T follicular helper cell (primary cell): ENCODE measurements at regions not wholly inside any gene's neighbourhood (a gene's known extent, or its start where the extent isn't known, plus 50 kb on each side); places are given as distances from the start of the nearest gene placed in this dataset.

Experiments
- DNase-seq: peaks from one replicate; pipeline ENCODE4 v3.0.0-alpha.2; 2020; ENCODE audit warnings: low read depth

DNA sequence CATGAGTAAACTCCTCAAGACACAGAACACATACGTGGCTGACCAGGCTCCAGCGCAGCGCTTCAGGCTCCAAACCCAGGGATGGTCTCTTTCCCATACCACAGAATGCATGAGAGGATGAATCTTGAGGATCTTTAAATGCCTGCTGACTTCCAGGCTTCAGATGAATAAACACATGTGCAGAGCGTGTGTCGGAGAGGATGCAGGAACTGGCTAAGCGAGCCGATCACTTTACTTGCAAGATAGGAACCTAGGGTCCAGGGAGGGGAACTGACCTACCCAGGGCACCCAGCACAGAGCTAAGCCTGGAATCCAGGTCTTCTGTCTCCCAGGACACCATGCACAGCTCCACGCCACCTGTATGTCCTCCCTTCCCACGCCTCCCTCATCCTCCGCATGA lies 209.8 kb downstream of the BCL11B start:
- DNase-seq = no peak

DNA sequence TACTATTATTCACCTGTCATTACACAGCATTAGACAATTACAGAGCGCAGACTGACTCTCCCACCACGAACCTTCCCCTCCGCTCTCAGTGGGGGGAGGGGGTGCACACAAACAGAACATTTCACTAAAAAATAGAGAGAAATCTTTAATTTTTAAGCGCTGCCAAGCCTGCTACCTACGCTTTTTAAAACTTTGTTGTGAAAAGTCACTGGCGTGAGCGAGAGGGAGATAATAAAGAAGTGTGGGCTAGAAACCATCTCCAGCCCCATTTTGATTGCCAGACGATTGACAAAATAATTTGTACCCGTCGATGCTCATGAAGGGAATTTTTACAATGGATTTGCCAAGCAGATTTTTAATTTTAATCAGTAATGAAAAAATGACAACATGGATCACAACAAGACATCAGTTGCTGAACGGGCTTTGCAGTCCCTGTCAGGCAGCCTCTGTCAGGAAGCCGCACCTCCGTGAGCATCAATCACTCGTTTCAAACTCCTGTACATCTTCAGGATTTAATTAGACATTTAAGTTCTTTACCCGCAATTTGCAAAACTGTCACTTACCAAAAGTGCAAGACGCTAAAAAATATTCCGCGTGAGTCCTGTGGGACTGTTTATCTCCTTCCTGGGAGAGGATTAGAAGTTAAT lies 209.1 kb downstream of the BCL11B start:
- no peak for DNase-seq

DNA sequence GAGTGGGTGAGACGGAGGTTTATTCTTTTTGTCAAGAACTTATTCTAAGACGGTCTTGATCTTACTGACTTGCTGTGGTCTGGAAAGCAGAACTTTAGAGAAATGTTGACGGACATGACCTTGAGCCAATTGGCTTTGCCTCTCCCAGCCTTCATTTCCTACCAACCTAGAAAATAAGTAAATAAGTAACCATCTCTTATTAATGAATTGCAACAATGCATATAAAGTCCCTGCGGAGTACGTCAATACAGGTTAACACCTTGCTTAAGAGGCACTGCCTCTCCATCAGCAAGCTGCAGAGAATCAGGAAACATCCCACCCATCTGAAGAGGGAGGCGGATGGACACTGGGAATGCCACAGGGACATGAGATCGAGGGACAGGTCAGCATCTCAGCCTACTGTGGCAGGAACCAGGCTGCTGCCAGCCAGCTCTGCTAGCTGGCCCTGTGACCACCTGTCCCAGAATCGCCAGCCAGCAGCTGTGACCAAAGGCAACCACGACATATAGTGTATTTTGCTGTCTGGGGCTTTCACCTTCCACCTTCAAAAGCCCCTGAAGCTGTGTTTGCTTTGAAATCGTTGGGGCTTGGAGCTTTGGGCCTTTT lies 208.3 kb downstream of the BCL11B start:
- DNase-seq = no peak

DNA sequence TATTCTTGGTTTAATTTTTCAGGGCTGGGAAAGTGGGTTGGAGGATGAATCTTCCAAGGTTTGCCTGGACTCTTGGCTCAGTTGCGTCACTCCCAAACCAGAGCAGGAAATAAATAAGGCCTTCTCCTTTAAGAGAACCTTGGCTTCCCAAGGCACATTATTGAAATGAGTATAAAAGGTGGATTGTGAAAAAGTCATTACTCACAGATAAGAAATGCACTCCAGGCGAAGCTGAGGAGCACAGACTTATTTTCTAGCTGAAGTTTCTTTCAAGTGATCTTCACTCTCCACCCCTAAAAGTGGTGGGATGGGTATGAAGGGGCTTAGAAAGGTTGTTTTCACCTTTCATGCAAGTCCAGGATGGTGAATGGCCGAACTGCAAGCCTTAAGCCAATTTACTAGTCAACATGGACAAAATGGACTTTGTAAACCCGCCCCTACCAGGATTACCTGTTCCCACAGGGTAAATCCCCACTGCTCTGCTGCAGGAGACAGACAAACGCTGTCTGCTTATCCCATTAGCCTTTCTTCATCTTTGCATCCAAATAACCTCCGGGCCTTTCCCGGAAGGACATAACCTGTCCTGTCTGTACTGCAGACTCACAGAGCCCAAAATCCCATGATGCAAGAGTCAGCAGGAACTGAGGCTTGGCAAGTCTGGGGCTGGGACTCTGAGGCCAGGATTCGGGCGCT lies 207.6 kb downstream of the BCL11B start:
- no peak for DNase-seq

DNA sequence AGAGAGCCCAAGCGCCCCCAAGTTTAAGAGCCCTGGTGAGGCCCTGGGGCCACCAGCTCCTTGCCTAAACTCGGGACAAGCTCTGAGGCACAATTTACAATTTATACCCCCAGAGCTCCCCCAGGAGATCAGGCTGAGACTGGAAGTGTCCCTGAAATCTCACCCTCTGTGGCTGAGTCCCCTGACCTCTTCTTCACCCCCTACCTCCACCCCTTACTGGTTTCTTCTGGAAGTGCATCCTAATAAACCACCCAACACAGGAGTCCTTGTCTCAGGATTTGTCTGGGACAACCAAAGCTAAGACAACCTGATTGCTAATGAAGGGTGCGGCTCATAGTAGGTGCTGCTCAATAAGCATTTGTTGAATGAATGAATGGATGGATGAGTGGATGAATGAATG lies 206.4 kb downstream of the BCL11B start:
- DNase-seq = no peak

DNA sequence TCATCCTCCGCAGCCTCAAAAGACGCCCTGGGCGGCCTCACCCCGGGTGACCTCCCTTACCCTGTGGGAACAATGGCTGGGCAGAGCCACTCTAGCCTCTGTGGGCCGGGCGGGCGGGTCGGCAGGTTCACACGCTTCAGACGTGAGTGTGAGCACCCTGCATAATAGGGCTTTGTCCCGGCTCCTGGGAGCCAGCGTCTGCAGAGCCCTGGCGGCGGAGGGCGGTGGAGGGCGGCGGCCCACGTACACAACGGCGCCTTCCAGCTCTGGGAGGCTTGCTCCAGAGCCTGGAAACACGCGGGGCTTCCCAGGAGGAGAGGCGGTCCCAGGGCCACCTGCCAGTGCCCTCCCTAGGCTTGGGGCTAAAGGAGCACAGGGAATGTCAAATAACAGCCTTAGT lies 205.6 kb downstream of the BCL11B start:
- no peak for DNase-seq

DNA sequence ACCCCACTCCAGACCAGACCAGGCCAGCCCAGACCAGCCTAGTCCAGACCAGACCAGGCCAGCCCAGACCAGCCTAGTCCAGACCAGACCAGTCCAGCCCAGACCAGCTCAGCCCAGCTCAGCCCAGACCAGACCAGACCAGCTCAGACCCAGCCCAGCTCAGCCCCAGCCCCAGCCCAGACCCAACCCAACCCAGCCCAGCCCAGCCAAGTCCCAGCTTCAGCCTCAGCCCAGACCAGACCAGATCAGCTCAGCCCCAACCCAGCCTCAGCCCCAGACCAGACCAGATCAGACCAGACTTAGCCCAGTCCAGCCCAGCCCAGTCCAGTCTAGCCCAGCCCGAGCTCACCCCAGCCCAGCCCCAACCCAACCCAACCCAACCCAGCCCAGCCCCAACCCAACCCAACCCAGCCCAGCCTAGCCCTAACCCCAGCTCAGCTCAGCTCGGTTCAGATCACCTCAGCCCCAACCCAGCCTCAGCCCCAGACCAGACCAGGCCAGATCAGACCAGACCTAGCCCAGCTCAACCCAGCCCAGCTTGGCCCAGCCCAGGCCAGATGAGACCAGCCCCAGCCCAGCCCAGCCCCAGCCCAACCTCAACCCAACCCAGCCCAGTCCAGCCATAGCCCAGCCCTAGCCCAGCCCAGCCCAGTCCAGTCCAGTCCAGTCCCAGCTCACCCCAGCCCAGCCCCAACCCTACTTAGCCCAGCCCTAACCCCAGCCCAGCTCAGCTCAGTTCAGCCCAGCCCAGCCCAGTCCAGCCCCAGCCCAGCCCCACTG lies 204.7 kb downstream of the BCL11B start:
- DNase-seq = no peak

DNA sequence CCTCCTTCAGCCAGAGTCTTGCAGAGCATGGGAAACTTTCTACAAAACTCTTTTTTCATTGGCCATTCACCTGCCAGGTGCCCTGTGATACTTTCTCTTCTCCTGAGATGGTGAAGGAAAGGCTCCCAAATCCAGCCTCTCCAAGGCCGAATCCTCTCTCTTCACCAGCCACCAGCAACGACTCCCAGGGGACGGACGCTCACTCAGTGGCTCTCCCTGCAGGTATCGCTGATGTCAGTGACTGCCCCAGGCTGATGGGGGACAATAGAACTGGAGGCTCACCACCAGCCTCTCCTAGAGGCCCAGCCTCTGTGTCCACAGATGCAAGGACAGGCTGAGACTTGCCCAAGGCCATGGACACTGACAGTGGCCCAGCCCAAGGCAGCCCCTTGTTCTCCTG lies 204.1 kb downstream of the BCL11B start:
- DNase-seq = no peak

DNA sequence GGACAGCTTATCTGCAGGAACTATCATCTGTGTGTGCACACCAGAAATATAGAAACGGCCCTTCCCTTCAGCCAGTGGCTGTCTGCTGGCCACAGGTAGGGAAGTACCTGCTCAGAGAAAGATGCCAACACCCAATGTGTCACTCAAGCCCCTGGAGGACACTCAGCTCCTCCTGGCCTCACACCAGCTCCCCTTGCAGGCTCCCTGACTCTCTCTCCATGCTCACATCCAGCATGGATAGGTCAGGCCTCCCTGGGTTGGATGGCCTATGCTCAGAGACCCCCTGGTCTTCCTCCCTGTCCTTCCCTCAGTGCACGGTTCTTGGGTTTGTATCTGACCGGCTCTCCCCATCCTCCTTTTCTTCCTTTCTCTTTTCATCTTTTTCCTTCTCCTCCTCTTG lies 202.1 kb downstream of the BCL11B start:
- no peak for DNase-seq

DNA sequence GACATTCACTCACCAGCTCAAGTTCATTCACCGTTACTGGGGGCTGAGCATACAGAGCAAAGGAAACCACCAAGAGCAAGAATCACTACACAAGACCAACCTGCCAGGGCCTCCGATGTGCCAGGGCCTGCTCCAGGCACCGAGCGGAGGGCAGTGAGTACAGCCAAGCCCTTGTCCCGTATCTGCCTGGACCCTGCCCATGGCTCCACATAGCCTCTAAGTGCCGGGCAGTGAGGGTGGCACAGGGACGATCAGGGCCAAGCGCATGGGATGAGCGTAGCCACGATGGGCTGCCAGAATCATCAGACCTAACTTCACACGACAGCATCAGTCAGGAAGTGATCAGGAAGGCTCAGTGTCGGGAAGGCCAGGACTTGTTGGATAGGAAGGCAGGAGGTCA lies 199.6 kb downstream of the BCL11B start:
- no peak for DNase-seq

DNA sequence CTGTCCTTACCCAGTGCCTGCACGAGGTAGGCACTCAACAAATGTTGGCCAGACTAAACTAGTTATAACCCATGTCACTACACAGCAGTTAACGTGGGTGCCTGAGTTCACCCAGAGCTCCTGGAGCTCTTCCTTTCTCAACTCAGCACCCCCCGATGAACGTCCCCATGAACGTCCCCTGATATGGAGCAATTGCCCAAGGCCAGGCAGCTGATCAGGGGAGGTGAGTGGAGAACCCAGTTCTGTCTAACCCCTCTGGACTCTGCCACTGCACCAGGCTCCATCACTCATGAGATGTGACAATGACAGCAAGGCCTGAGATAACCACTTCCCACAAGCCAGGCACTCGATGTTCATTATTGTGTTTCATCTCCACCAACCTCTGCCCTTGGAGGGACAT lies 199.0 kb downstream of the BCL11B start:
- DNase-seq = no peak

DNA sequence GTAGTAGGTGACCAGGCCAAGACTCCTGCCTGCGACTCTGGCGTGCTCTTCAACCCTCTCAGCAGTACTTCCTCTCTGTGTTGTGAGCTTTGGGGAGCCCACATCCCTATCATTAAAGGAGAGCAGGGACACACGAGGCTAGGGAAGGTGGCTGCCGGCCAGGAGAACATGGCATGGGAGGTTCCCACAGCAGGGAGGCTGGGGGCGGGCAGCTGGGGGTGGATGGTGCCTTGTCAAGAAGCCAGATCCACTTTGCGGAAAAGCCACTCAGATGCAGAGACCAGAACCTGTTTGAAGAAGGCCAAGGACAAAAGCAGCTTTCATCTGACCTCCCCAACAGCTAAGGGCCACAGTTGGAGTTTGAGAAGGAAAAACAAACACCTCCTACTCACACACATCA lies 198.6 kb downstream of the BCL11B start:
- DNase-seq = no peak

DNA sequence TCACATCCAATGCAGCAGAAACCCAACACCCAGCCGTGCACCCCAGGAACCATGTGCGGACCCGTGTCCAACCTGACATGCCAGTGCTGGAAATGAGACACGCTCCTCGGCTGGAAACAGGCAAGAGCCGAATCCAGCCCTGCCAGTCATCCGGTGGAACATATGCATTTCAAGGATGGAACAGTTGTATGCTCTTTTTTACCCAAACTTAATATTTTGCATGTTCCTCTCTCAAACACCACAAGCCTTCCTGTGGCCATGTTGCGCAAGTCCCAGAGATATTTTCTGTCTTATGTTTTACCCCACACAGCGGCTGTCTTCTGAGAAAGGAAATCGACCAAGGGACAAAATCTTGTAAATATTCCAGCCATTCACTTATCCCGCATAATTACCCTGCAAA lies 196.9 kb downstream of the BCL11B start:
- DNase-seq = no peak

DNA sequence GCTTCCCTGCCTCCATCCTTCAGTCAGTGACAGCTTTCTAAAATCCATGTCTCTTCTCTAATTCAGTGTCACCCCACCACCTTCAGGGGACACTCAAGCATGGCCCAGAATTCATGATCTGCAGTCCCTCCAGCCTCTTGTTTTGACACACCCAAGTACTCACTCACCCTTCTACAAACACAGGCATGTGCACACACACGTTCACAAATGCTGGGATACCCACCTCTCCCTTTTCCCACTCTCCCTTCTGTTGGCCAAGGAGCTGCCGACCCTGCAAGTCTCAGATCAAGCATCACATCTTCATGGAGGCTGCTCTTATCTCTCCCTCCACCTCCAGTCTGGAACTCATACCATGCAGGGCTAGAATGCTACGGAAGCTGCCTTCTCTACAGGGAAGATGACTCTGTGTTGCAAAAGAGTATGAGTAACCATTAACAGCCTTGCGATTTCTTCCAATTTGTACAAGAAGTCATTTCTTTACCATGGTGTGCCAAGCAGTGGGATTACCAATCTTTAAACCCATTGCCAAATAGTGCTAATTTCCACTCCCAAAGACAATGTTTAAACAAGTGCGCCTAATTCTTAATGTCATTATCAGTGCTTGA lies 196.1 kb downstream of the BCL11B start:
- no peak for DNase-seq

DNA sequence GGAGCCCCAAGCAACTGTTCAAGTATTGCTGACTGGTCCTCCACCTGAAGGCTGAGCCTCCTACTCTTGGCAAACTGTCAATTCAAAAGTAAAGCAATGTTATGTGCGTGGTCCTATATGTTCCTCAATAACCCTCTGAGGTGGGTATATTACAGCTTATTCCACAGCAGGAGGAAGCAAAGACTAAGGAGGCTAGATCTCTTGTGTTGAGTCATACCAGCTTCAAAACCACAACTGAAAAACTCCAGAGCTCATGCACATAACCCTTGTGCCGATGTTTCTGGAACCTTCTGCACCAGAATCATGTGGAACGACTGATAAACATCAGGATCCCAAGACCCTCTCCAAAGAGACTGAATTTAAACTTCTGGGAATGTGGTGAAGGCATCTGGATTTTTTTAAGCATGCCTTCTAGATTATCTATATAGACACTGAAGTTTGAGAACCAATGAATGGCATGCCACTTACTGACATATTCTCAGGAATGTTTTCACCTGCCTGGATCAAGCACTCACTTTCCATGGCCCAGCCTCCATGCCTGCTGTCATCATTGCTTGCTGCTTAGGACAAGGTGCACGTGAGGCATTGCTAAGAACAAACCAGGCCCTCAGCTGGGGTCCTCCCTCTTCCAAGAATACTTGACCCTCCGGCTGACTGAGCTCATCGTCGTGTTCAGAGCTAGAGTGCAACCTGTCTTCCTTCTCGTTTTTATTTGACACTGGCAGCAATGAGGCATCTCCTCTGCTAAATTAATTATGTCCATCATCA lies 194.7 kb downstream of the BCL11B start:
- no peak for DNase-seq

DNA sequence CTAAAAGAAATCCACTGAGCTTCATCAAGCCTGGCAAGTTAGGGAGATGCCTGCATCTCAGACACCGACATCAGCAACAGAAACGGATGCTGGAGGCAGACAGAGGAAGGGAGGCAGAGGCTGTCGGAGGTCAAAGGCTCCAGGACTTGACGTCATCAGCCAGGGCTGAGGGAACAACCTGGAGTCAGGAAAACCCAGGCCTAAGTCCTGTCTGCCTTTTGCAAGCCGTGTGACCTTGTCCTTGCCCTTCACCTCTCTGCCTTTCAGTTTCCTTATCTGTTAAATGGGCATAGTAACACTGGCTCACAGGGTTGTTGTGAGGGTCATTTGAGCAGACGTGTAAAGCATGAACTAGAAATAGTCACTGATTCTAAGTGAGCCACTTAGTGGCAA lies 194.2 kb downstream of the BCL11B start:
- no peak for DNase-seq

DNA sequence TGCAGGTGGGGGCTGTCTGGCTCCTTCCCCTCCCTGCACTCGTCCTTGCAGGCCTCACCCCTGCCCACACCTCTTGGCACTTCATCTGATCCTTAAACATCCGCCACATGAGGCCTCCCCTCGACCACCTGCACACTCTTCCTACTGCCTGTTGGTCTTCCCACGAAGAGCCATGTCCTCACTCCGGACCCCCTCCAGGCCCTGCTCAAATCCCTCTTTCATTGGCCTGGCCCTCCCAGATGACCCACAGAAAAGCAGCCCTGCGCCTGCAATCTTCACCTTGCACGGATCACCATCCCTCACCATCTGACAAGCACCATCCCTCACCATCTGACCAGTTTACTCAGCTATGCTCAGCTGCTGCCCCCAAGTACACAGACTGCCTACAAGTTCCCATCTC lies 193.6 kb downstream of the BCL11B start:
- no peak for DNase-seq

DNA sequence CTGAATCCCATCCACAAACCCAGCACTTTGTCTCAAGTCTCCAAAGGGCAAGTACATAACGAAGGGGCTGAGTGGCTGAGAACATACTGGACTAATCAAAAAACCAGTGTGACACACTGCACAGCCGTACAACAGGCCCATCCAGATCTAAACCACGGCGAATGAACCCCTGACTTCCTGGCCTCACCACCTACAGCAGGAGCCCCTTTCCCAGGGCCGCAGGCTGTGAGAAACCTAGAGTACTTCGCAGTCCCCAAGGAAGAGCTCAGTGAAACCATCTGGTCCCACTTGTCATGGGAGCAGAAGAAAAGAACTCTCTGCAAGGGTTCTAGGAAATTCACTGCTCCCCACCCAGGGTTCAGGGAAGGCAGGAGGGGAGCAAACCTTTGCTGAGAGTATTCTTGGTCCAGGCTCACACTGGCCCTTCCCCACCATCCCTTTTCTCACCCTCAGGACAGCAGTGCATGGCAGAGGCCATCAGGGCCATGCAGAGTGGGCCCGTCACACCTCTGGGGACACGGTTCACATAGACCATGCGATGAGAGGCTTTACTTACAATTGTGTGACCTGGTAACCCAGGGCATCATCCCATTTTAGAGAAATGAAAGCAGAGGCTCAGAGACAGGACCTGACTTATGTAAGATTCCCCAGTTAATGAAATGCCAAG lies 192.8 kb downstream of the BCL11B start:
- no peak for DNase-seq

DNA sequence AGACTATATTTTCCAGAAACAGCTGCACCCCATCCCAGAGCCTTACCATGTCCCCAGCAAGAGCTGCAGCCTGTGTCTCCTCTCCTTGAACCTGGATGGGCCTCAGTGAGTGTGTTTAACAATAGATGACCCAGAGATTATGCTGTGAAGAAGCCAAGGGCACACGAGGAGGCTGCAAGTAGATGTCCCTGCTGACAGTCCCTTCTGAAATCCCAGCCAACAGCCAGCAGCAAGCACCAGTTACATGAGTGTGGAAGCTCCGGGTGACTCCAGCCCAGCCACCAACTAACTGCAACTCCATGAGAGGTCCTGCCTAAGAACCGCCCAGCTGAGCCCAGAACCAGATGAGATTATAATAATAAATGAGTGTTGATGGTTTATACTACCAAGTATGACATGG lies 191.7 kb downstream of the BCL11B start:
- DNase-seq = no peak

DNA sequence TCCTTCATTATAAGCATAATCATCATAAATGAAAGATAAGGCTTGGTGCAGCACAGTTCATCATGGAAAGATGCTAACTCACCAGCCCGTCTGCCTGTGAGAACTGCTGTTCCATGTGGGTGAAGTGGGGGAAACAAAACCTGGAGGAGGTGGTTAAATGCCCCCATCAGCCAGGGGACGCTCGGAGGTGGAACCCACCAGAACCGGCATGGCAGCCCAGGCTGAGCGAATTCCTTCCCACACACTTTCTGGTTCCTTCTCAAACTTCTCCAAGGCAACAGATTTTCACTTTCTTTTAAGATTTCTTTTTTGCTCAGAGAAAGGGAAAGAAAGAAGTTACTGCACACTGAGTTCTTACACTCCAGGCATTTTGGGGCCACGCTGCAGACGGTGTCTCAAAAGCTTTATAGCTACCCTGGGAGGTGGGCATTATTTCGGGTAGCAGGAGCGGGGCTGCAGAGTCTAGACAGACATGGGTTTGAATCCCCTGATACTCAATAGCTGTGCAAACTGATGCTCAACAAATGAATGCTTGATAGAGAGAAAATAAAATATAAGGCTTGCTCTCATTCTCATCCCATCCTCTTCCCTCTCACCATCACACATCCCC lies 190.7 kb downstream of the BCL11B start:
- no peak for DNase-seq

DNA sequence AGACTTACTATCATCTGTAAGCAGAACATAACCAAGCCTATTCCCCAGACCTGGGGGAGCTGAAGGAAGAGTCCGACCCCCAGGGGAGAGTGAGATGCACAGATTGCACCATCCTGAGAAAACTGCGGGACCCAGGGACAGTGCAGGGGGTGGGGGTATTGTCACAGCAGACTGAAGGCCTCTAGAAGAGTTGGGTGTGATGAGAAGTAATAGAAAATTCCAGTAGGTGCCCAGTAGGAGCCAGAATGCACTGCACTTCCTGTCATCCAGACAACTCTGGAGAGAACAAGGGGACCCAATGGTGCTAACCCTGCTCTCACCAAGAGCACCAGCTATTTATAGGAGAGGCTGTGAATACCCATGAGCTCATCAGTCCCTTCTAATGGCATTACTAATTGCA lies 190.1 kb downstream of the BCL11B start:
- DNase-seq = no peak
